ENCODE measurements at regions not wholly inside any gene's neighbourhood (a gene's known extent, or its start where the extent isn't known, plus 50 kb on each side); places are given as distances from the start of the nearest gene placed in this dataset.

DNA sequence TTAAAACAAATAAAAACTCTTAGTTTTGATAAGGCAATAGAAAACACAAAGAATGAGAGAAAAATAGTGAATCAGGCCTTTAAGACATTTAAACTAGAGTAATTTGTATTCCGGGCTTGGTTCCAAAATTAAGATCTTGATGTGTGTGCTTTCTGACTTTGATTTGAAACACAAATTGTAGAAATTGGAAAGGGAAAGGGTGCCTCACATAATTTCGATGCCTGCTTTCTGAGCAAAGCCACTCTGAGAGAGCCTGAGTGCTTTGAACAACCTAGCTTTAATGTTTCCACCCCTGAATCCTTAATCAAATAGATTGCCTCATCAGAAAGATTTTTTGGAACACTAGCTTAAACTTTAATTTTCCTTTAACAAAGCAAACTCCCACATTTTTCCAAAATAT, 666.8 kb downstream of the PCDH18 start:
- H3K9me3 ChIP-seq (ENCODE audit: low read depth, low read length, poor library complexity, severe bottlenecking), result no peaks in the 10 kb centered on the region
- no TSS peak for BruUV-seq (replicated peaks)
- no peak overlapping the region for H3K27ac ChIP-seq (ENCODE audit: low read depth, low read length, poor library complexity, severe bottlenecking)
- ChIA-PET CTCF (no interaction called here), POLR2A (ENCODE audit: low non-redundant PET) (no interaction called here)
- no peak for TF ChIP-seq CTCF (conservative IDR thresholded peaks at IDR 0.05; ENCODE audit: low read depth, low read length)
- TF ChIP-seq EZH2 (IDR thresholded peaks at IDR 0.05; ENCODE audit: borderline replicate concordance, low read depth, low read length, poor library complexity, severe bottlenecking), result no peak
- no peak overlapping the region for H3K4me3 ChIP-seq (ENCODE audit: low read depth, low read length, poor library complexity, severe bottlenecking)
- DNase-seq (ENCODE audit: low spot score), result no peak
- intact Hi-C loops (cut with micrococcal nuclease; ENCODE audit: unreplicated experiment), result loop anchor here (2.0 to 10.0 kb wide), 2 partner anchors 181 to 1961 kb away; no protein-coding TSS in a partner anchor
- no peaks in the 10 kb centered on the region for H3K36me3 ChIP-seq (ENCODE audit: insufficient read depth, low read length, poor library complexity, severe bottlenecking)
- H3K27me3 ChIP-seq (replicated peaks; ENCODE audit: insufficient read depth, low read depth, low read length, poor library complexity), result no peaks in the 10 kb centered on the region
- peaks cover 9% of the 10 kb centered on the region for H3K4me1 ChIP-seq (ENCODE audit: insufficient read depth, low read length, poor library complexity, severe bottlenecking)

GRCh38 chr4:136864604-136865185, 667.6 kb downstream of the PCDH18 start:
- no peak overlapping the region for H3K4me3 ChIP-seq (ENCODE audit: low read depth, low read length, poor library complexity, severe bottlenecking)
- TF ChIP-seq EZH2 (IDR thresholded peaks at IDR 0.05; ENCODE audit: borderline replicate concordance, low read depth, low read length, poor library complexity, severe bottlenecking) (no peak), CTCF (conservative IDR thresholded peaks at IDR 0.05; ENCODE audit: low read depth, low read length) (peak; percentile 87)
- no peaks in the 10 kb centered on the region for H3K9me3 ChIP-seq (ENCODE audit: low read depth, low read length, poor library complexity, severe bottlenecking)
- DNase-seq (ENCODE audit: low spot score), result peak; percentile 82
- CTCF ChIA-PET, result interaction anchor here (0.6 to 2.0 kb wide), 5 partner anchors 29 to 692 kb away, joined by 3 to 8 read pairs (median 3); no protein-coding TSS in a partner anchor
- POLR2A ChIA-PET (ENCODE audit: low non-redundant PET), result no interaction called here
- intact Hi-C loops (cut with micrococcal nuclease; ENCODE audit: unreplicated experiment), result loop anchor here (2.0 to 10.0 kb wide), 3 partner anchors 152 to 1960 kb away; no protein-coding TSS in a partner anchor
- H3K4me1 ChIP-seq (ENCODE audit: insufficient read depth, low read length, poor library complexity, severe bottlenecking), result peaks cover 9% of the 10 kb centered on the region
- H3K27me3 ChIP-seq (replicated peaks; ENCODE audit: insufficient read depth, low read depth, low read length, poor library complexity), result no peaks in the 10 kb centered on the region
- no peaks in the 10 kb centered on the region for H3K36me3 ChIP-seq (ENCODE audit: insufficient read depth, low read length, poor library complexity, severe bottlenecking)
- H3K27ac ChIP-seq (ENCODE audit: low read depth, low read length, poor library complexity, severe bottlenecking), result no peak overlapping the region
- no TSS peak for BruUV-seq (replicated peaks)

DNA sequence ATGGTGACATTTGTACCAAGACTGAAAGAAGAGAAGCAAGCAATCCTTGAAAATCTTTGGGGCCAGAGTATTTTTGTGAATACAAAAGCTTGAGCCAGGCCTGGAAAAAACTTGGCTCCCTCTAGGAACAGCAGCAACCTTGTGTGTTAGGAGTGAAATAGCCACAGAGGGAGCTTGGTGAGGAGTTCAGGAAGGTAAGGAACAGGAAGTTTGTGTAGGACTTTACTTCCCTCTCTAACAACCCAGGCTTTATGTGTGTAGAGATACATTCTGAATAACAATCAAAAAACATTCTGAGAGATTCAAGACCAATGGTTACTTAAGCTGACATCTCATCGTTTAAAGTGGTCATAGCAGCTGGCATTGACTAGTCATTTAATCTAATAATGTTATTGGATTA, 668.5 kb downstream of the PCDH18 start:
- no peaks in the 10 kb centered on the region for H3K9me3 ChIP-seq (ENCODE audit: low read depth, low read length, poor library complexity, severe bottlenecking)
- intact Hi-C loops (cut with micrococcal nuclease; ENCODE audit: unreplicated experiment), result loop anchor here (2.0 to 10.0 kb wide), 3 partner anchors 151 to 1959 kb away; no protein-coding TSS in a partner anchor
- CTCF ChIA-PET, result interaction anchor here (2.0 kb wide), 1 partner anchor 151 kb away, joined by 7 read pairs; no protein-coding TSS in a partner anchor
- POLR2A ChIA-PET (ENCODE audit: low non-redundant PET), result no interaction called here
- H3K4me3 ChIP-seq (ENCODE audit: low read depth, low read length, poor library complexity, severe bottlenecking), result no peak overlapping the region
- peaks cover 9% of the 10 kb centered on the region for H3K4me1 ChIP-seq (ENCODE audit: insufficient read depth, low read length, poor library complexity, severe bottlenecking)
- no peaks in the 10 kb centered on the region for H3K27me3 ChIP-seq (replicated peaks; ENCODE audit: insufficient read depth, low read depth, low read length, poor library complexity)
- TF ChIP-seq EZH2 (IDR thresholded peaks at IDR 0.05; ENCODE audit: borderline replicate concordance, low read depth, low read length, poor library complexity, severe bottlenecking) (no peak), CTCF (conservative IDR thresholded peaks at IDR 0.05; ENCODE audit: low read depth, low read length) (no peak)
- no peaks in the 10 kb centered on the region for H3K36me3 ChIP-seq (ENCODE audit: insufficient read depth, low read length, poor library complexity, severe bottlenecking)
- no TSS peak for BruUV-seq (replicated peaks)
- peak; percentile 6 for DNase-seq (ENCODE audit: low spot score)
- H3K27ac ChIP-seq (ENCODE audit: low read depth, low read length, poor library complexity, severe bottlenecking), result no peak overlapping the region

Measured in A673 (cell line).